HG03025 (cell line): ENCODE measurements at regions not wholly inside any gene's neighbourhood (a gene's known extent, or its start where the extent isn't known, plus 50 kb on each side); places are given as distances from the start of the nearest gene placed in this dataset.
"Not testable (repeated sequence)": the region's sequence is repeated elsewhere in the genome, so short reads cannot be mapped to it uniquely, and the experiment has no call there.

Experiments used
- ATAC-seq: cut with Tn5 transposase; IDR thresholded peaks from one replicate; pipeline ENCODE4 v1.9.1; 2021; ENCODE audit warnings: mild to moderate bottlenecking, moderate library complexity; ENCODE audit not compliant: unreplicated experiment, low FRiP score

GRCh38 chr2:153532140-153532539 is 53.6 kb upstream of the RPRM start:
- no peak for ATAC-seq

- ATAC-seq = not testable (repeated sequence)
These were observed 55.2 kb upstream of the RPRM start for GRCh38 chr2:153533803-153534202.

- ATAC-seq = not testable (repeated sequence)
These were observed 56.0 kb upstream of the RPRM start for GRCh38 chr2:153534590-153534989.

GRCh38 chr2:153536115-153536514 is 57.6 kb upstream of the RPRM start:
- ATAC-seq = no peak

- not testable (repeated sequence) for ATAC-seq
These were observed 59.5 kb upstream of the RPRM start for GRCh38 chr2:153538102-153538501.

- peak; percentile 61 for ATAC-seq
These were observed 65.1 kb upstream of the RPRM start for GRCh38 chr2:153543635-153544071.

GRCh38 chr2:153546358-153546757 is 67.8 kb upstream of the RPRM start:
- no peak for ATAC-seq

GRCh38 chr2:153548536-153548935 is 70.0 kb upstream of the RPRM start:
- no peak for ATAC-seq

- ATAC-seq = no peak
These were observed 73.1 kb upstream of the RPRM start for GRCh38 chr2:153551698-153552097.

- ATAC-seq = no peak
These were observed 78.6 kb upstream of the RPRM start for GRCh38 chr2:153557211-153557610.

- no peak for ATAC-seq
These were observed 79.2 kb upstream of the RPRM start for GRCh38 chr2:153557714-153558113.

- no peak for ATAC-seq
These were observed 79.7 kb upstream of the RPRM start for GRCh38 chr2:153558247-153558646.

- no peak for ATAC-seq
These were observed 88.8 kb upstream of the RPRM start for GRCh38 chr2:153567367-153567766.

- no peak for ATAC-seq
These were observed 89.5 kb upstream of the RPRM start for GRCh38 chr2:153568105-153568504.

GRCh38 chr2:153575171-153575853 is 96.8 kb upstream of the RPRM start:
- no peak for ATAC-seq

- no peak for ATAC-seq
These were observed 105.7 kb upstream of the RPRM start for GRCh38 chr2:153584244-153584643.

GRCh38 chr2:153588408-153588807 is 109.8 kb upstream of the RPRM start:
- ATAC-seq = no peak

- ATAC-seq = no peak
These were observed 111.0 kb upstream of the RPRM start for GRCh38 chr2:153589586-153589985.

- not testable (repeated sequence) for ATAC-seq
These were observed 114.5 kb upstream of the RPRM start for GRCh38 chr2:153593086-153593485.

- ATAC-seq = no peak
These were observed 117.4 kb upstream of the RPRM start for GRCh38 chr2:153595939-153596338.

- ATAC-seq = no peak
These were observed 123.2 kb upstream of the RPRM start for GRCh38 chr2:153601812-153602211.

GRCh38 chr2:153604133-153604532 is 125.6 kb upstream of the RPRM start:
- no peak for ATAC-seq

- no peak for ATAC-seq
These were observed 128.1 kb upstream of the RPRM start for GRCh38 chr2:153606623-153607022.
